ENCODE measurements at regions not wholly inside any gene's neighbourhood (a gene's known extent, or its start where the extent isn't known, plus 50 kb on each side); places are given as distances from the start of the nearest gene placed in this dataset.

DNA sequence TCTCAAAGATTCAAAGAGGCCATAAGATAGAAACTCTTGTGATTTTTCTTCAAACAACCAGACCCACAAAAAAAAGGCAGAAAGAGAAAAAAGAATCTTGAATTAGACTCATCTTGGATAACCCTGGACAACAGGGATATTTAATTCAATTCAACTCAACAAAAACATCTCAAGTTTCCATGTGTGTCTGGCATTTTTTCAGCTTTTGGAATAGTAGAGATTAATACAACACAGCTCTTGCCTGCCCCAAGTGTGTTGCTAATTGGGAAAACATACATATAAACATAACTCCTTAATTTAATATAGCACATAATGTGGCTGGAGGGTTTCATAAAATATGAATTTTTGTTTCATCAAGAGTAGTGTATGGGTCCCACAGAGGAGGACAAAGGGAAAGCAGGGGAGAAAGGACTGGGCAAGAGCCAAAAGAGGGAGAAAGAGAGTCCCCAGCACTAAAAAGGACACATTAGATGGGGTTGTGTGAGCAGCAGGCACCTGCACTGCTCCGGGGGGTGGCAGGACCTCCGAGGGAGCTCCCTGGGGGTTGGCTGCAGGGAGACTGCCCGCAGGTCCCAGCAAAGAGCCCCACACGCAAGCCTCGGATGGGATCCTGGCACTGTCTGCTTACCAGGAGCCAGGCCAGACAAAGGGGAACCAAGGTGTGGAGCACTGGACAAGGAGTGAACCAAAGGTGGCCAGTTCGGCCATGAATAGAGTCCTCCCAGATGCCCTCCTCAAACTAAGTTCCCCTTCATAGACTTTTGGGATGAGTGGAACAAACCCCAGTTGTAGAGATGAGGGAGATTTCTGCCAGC lies 65.6 kb upstream of the TMEM72 start:
- no peaks in the 10 kb centered on the region for H3K4me1 ChIP-seq
- H3K36me3 ChIP-seq = no peaks in the 10 kb centered on the region
- H3K27me3 ChIP-seq = no peaks in the 10 kb centered on the region
- TF ChIP-seq, protein P1, sequence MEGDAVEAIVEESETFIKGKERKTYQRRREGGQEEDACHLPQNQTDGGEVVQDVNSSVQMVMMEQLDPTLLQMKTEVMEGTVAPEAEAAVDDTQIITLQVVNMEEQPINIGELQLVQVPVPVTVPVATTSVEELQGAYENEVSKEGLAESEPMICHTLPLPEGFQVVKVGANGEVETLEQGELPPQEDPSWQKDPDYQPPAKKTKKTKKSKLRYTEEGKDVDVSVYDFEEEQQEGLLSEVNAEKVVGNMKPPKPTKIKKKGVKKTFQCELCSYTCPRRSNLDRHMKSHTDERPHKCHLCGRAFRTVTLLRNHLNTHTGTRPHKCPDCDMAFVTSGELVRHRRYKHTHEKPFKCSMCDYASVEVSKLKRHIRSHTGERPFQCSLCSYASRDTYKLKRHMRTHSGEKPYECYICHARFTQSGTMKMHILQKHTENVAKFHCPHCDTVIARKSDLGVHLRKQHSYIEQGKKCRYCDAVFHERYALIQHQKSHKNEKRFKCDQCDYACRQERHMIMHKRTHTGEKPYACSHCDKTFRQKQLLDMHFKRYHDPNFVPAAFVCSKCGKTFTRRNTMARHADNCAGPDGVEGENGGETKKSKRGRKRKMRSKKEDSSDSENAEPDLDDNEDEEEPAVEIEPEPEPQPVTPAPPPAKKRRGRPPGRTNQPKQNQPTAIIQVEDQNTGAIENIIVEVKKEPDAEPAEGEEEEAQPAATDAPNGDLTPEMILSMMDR (IDR thresholded peaks at IDR 0.05) = no peak
- no peak for DNase-seq (ENCODE audit: extremely low spot score in 2 of 2)
- no peak overlapping the region for H3K4me3 ChIP-seq
- H3K9me3 ChIP-seq = no peaks in the 10 kb centered on the region
- no peak overlapping the region for H3K27ac ChIP-seq
- intact Hi-C loops (cut with DNase I) = no loop called here

DNA sequence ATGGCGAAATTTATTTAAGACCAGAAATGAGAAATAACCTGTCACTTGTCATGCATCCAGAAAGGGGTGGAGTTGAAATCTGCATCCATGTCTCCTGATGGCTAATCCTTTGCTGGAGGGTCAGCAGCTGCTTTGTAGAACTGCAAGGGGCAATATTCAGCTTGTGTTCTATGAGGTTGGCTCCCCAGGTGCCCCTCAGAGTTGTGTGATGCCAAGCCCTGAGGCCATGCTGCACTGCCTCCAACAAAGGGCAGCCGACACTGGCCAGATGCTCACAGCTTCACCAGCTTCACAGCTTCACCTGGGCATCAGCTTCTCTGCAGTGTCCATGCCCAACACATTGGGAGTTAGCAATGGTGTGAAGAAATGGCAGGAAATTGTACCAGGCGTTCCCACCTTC lies 64.0 kb upstream of the TMEM72 start:
- no peaks in the 10 kb centered on the region for H3K4me1 ChIP-seq
- H3K27me3 ChIP-seq = no peaks in the 10 kb centered on the region
- no peak overlapping the region for H3K27ac ChIP-seq
- no peak overlapping the region for H3K4me3 ChIP-seq
- no peak for DNase-seq (ENCODE audit: extremely low spot score in 2 of 2)
- no peaks in the 10 kb centered on the region for H3K36me3 ChIP-seq
- no peak for TF ChIP-seq POLR2A (IDR thresholded peaks at IDR 0.05)
- TF ChIP-seq, protein P1 (IDR thresholded peaks at IDR 0.05) = no peak
- no peak for TF ChIP-seq POLR2AphosphoS5 (IDR thresholded peaks at IDR 0.05; ENCODE audit: insufficient read depth in 1 of 2, low read depth in 1 of 2)
- intact Hi-C loops (cut with DNase I) = no loop called here
- H3K9me3 ChIP-seq = no peaks in the 10 kb centered on the region

DNA sequence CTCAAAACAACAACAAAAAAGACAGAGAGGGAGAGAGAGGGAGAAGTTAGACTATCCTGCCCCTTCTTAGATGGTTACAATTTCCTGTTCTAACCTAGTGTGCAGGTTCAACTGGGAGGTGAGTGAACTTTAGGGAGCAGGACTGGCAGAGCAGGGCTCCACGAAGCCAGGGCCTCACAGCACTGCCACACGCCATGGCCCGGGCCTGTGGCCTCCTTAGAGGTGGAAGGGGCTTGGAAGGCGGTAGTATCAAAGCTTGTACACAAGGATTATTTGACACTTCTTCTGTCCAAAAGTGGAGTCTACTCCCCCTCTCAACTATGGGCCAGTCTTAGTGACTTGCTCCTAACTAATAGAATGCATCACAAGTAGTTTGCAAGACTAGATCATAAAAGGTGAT lies 62.9 kb upstream of the TMEM72 start:
- no peak for DNase-seq (ENCODE audit: extremely low spot score in 2 of 2)
- Histone ChIP-seq H3K36me3 (no peaks in the 10 kb centered on the region), H3K27me3 (no peaks in the 10 kb centered on the region), H3K27ac (no peak overlapping the region), H3K4me1 (no peaks in the 10 kb centered on the region), H3K9me3 (no peaks in the 10 kb centered on the region), H3K4me3 (no peak overlapping the region)
- intact Hi-C loops (cut with DNase I) = no loop called here
- TF ChIP-seq POLR2A (IDR thresholded peaks at IDR 0.05) (no peak), POLR2AphosphoS5 (IDR thresholded peaks at IDR 0.05; ENCODE audit: insufficient read depth in 1 of 2, low read depth in 1 of 2) (no peak)
- TF ChIP-seq, protein P1 (IDR thresholded peaks at IDR 0.05) = no peak

DNA sequence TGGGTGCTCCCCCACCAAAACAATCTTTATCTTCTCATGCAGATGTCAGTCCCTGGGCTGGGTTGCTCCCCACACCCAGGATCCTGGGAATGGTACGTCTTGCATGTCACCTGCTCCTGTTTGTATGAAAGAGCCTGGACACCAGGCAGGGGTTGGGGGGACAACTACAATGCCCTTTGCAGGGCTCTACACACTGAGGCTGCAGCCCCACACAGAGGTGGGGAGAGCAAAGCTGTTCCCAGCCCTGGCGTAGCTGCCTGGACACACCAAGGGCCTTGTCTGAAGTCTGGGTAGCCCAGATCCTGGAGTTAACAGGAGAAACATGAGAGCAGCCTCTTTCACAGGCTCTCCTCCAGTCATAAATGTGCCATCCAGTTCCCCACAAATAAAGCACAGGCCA lies 61.2 kb upstream of the TMEM72 start:
- Histone ChIP-seq H3K27me3 (no peaks in the 10 kb centered on the region), H3K27ac (no peak overlapping the region), H3K9me3 (no peaks in the 10 kb centered on the region), H3K4me3 (no peak overlapping the region), H3K36me3 (no peaks in the 10 kb centered on the region), H3K4me1 (no peaks in the 10 kb centered on the region)
- intact Hi-C loops (cut with DNase I) = no loop called here
- no peak for DNase-seq (ENCODE audit: extremely low spot score in 2 of 2)
- TF ChIP-seq, protein P1 (IDR thresholded peaks at IDR 0.05) = no peak
- TF ChIP-seq POLR2A (IDR thresholded peaks at IDR 0.05) = no peak
- TF ChIP-seq POLR2AphosphoS5 (IDR thresholded peaks at IDR 0.05; ENCODE audit: insufficient read depth in 1 of 2, low read depth in 1 of 2) = no peak

DNA sequence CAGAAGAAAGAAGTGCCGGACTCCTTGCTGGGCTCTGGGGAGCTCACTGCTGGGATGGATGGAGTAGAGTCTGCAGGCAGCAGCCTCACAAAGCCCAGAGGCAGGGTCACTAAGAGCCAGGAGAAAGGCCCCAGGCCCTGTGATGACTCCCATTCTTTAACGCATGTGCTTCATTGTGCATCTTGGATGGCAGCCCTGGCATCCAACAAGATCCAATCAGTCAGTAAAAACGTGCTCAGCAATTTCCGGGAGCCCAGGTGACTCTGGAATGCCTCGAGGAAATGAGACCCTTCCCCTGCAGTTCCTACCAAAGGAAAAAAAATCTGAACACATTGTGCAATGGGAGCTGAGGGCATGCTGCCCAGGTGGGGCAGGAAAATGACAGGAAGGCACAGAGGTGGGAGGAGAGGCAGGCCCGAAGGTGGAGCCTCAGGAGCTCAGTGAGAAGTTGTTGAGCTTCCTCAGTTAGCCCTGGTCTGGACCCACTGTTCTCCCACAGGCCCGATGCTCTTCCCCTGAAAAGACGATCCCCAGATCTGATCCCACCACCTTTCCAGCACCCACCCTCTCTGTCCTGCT lies 60.7 kb upstream of the TMEM72 start:
- no peaks in the 10 kb centered on the region for H3K36me3 ChIP-seq
- no peaks in the 10 kb centered on the region for H3K9me3 ChIP-seq
- no peaks in the 10 kb centered on the region for H3K27me3 ChIP-seq
- intact Hi-C loops (cut with DNase I) = no loop called here
- H3K27ac ChIP-seq = no peak overlapping the region
- peak in 1 of 2 donors; percentile 64 for DNase-seq (ENCODE audit: extremely low spot score in 2 of 2)
- TF ChIP-seq POLR2AphosphoS5 (IDR thresholded peaks at IDR 0.05; ENCODE audit: insufficient read depth in 1 of 2, low read depth in 1 of 2) (no peak), POLR2A (IDR thresholded peaks at IDR 0.05) (no peak)
- TF ChIP-seq, protein P1 (IDR thresholded peaks at IDR 0.05) = no peak
- no peak overlapping the region for H3K4me3 ChIP-seq
- no peaks in the 10 kb centered on the region for H3K4me1 ChIP-seq

Measured in vagina (tissue), 2 donors.